ENCODE measurements at regions not wholly inside any gene's neighbourhood (a gene's known extent, or its start where the extent isn't known, plus 50 kb on each side); places are given as distances from the start of the nearest gene placed in this dataset.

GRCh38 chr4:106494066-106494465 lies 125.5 kb upstream of the GIMD1 start:
- H3K27me3 Mint-ChIP-seq: peaks cover 0 to 2% of the 10 kb centered on the region in 2 donors
- H3K36me3 Mint-ChIP-seq: no peaks in the 10 kb centered on the region
- H3K27ac Mint-ChIP-seq: no peak overlapping the region
- H3K4me1 Mint-ChIP-seq (ENCODE audit: low read depth in 2 of 2): no peaks in the 10 kb centered on the region
- no peak for DNase-seq (ENCODE audit: low spot score)
- peaks cover 3% of the 10 kb centered on the region for H3K9me3 Mint-ChIP-seq
- H3K4me3 Mint-ChIP-seq: no peak overlapping the region
- ATAC-seq: no peak

DNA sequence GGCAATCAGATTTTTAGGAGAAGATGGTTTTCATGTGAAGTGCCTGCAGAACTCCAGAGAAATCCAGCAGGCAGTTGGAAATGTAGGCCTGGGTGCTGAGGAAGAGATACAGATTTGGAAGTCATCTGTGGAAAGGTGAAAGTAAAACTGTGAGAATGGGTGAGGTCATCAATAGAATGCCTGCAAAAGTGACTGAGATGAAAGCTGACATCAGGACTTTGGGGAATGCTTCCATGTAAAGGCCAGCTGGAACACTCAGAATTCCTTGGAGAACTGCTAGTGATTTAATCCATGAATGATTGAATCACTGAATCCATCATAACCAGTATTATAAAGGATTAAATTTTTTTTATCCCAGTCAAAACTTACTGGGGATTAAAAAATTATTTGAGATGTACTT lies 124.5 kb upstream of the GIMD1 start:
- peaks cover 3% of the 10 kb centered on the region for H3K9me3 Mint-ChIP-seq
- H3K36me3 Mint-ChIP-seq: no peaks in the 10 kb centered on the region
- DNase-seq (ENCODE audit: low spot score) (no peak), ATAC-seq (no peak)
- H3K4me1 Mint-ChIP-seq (ENCODE audit: low read depth in 2 of 2): no peaks in the 10 kb centered on the region
- no peak overlapping the region for H3K4me3 Mint-ChIP-seq
- H3K27me3 Mint-ChIP-seq: no peaks in the 10 kb centered on the region
- no peak overlapping the region for H3K27ac Mint-ChIP-seq

GRCh38 chr4:106486533-106486932 lies 118.0 kb upstream of the GIMD1 start:
- H3K27me3 Mint-ChIP-seq: no peaks in the 10 kb centered on the region

DNA sequence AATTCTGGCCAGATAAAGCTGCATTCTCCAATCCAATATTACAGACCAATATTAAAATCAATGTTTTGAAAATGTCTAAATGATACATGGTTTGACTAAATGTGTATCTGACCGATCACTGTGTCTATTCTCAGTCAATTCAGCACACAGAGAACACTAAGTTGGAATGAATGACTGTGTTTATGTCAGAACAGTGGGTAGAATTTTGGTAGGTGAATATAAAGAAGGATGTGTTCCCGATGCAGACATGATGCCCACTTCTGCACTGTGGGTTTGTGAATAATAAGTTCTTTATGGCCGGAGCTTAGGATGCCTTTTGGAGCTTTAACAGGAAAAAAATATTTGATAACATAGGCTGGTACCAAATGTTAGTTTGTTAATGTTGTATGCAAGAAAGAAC lies 113.2 kb upstream of the GIMD1 start:
- no peak overlapping the region for H3K27ac Mint-ChIP-seq
- peaks cover 5% of the 10 kb centered on the region for H3K36me3 Mint-ChIP-seq

More at GRCh38 chr4:106486533-106486932, 118.0 kb upstream of the GIMD1 start:
- H3K36me3 Mint-ChIP-seq: peaks cover 5% of the 10 kb centered on the region
- no peak for DNase-seq (ENCODE audit: low spot score)
- no peak overlapping the region for H3K27ac Mint-ChIP-seq
- no peak overlapping the region for H3K4me3 Mint-ChIP-seq
- ATAC-seq: no peak
- H3K4me1 Mint-ChIP-seq (ENCODE audit: low read depth in 2 of 2): no peaks in the 10 kb centered on the region
- H3K9me3 Mint-ChIP-seq: peaks cover 28% of the 10 kb centered on the region

GRCh38 chr4:106478152-106478551 lies 109.6 kb upstream of the GIMD1 start:
- Mint-ChIP-seq H3K27me3 (no peaks in the 10 kb centered on the region), H3K36me3 (peaks cover 5% of the 10 kb centered on the region), H3K9me3 (peaks cover 14% of the 10 kb centered on the region), H3K27ac (no peak overlapping the region), H3K4me1 (ENCODE audit: low read depth in 2 of 2) (peaks cover 0 to 3% of the 10 kb centered on the region in 2 donors), H3K4me3 (no peak overlapping the region)
- DNase-seq (ENCODE audit: low spot score): no peak
- no peak for ATAC-seq

More for the DNA sequence above, 113.2 kb upstream of the GIMD1 start:
- peaks cover 22% of the 10 kb centered on the region for H3K9me3 Mint-ChIP-seq
- ATAC-seq (no peak), DNase-seq (ENCODE audit: low spot score) (no peak)
- H3K27me3 Mint-ChIP-seq: no peaks in the 10 kb centered on the region
- no peaks in the 10 kb centered on the region for H3K4me1 Mint-ChIP-seq (ENCODE audit: low read depth in 2 of 2)
- no peak overlapping the region for H3K4me3 Mint-ChIP-seq

DNA sequence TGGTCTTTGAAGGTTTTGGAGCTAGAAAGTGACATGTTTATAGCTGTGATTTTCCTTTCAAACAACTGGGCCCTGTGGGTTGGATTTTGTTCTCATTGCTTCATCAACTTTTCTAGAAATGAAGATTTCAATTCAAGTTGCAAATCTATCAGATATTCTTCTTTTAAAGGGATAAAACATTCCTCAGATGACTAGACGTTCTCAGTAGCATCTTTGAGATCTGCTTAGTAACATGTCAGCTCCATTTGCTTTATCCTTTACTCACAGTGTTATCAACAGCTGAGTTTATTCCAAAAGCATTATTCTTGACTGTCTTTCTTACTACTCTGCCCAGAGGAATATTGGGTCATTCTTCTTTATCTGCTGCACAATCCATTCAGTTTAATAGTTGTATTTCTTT lies 108.2 kb upstream of the GIMD1 start:
- Mint-ChIP-seq H3K36me3 (peaks cover 4% of the 10 kb centered on the region), H3K9me3 (peaks cover 12% of the 10 kb centered on the region), H3K4me3 (no peak overlapping the region), H3K4me1 (ENCODE audit: low read depth in 2 of 2) (peaks cover 0 to 3% of the 10 kb centered on the region in 2 donors), H3K27ac (no peak overlapping the region), H3K27me3 (no peaks in the 10 kb centered on the region)
- no peak for ATAC-seq
- no peak for DNase-seq (ENCODE audit: low spot score)

GRCh38 chr4:106473515-106473914 lies 104.9 kb upstream of the GIMD1 start:
- peaks cover 0 to 3% of the 10 kb centered on the region in 2 donors for H3K4me1 Mint-ChIP-seq (ENCODE audit: low read depth in 2 of 2)
- no peak overlapping the region for H3K4me3 Mint-ChIP-seq
- H3K36me3 Mint-ChIP-seq: peaks cover 8% of the 10 kb centered on the region
- no peaks in the 10 kb centered on the region for H3K27me3 Mint-ChIP-seq
- no peak overlapping the region for H3K27ac Mint-ChIP-seq
- H3K9me3 Mint-ChIP-seq: peaks cover 16% of the 10 kb centered on the region
- DNase-seq (ENCODE audit: low spot score): no peak
- ATAC-seq: no peak

DNA sequence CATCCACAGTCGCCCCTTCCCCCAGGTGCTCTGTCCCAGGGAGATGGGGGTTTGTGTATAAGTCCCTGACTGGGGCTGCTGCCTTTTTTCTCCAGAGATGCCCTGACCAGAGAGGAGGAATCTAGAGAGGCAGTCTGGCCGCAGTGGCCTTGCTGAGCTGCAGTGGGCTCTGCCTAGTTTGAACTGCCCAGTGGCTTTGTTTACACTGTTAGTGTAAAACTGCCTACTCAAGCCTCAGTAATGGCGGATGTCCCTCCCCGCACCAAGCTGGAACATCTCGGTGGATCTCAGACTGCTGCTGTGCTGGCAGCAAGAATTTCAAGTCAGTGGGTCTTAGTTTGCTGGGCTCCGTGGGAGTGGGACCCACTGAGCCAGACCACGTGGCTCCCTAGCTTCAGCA lies 102.6 kb upstream of the GIMD1 start:
- ATAC-seq: no peak
- no peak overlapping the region for H3K4me3 Mint-ChIP-seq

DNA sequence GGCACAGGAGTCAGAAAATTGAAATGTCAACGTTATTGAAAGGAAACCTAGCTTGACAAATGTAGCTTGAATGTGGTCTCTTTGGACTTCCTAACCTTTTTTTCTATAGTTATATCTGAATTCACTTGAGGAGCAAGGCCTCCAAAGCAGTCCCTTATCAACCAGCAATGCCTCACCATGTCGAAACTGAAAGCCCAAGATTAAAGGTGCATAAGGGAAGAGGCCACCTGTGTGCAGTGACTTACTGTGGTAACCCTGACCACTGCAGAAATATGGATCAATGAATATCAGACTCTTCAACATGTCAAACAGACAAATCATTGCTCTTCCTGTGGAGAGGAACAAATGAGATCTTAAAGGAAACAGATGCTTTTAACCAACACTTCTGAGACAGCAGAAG lies 95.0 kb upstream of the GIMD1 start:
- H3K4me1 Mint-ChIP-seq (ENCODE audit: low read depth in 2 of 2): no peaks in the 10 kb centered on the region
- no peaks in the 10 kb centered on the region for H3K27me3 Mint-ChIP-seq
- H3K27ac Mint-ChIP-seq: no peak overlapping the region
- ATAC-seq (no peak), DNase-seq (ENCODE audit: low spot score) (no peak)
- no peaks in the 10 kb centered on the region for H3K36me3 Mint-ChIP-seq
- H3K4me3 Mint-ChIP-seq: no peak overlapping the region
- peaks cover 9% of the 10 kb centered on the region for H3K9me3 Mint-ChIP-seq

More for the DNA sequence above, 102.6 kb upstream of the GIMD1 start:
- Mint-ChIP-seq H3K9me3 (peaks cover 20% of the 10 kb centered on the region), H3K27me3 (no peaks in the 10 kb centered on the region), H3K27ac (no peak overlapping the region), H3K36me3 (peaks cover 8% of the 10 kb centered on the region), H3K4me1 (ENCODE audit: low read depth in 2 of 2) (peaks cover 0 to 3% of the 10 kb centered on the region in 2 donors)
- DNase-seq (ENCODE audit: low spot score): no peak

GRCh38 chr4:106454581-106454980 lies 86.0 kb upstream of the GIMD1 start:
- no peaks in the 10 kb centered on the region for H3K27me3 Mint-ChIP-seq
- H3K27ac Mint-ChIP-seq: no peak overlapping the region
- H3K36me3 Mint-ChIP-seq: no peaks in the 10 kb centered on the region
- no peaks in the 10 kb centered on the region for H3K4me1 Mint-ChIP-seq (ENCODE audit: low read depth in 2 of 2)
- no peak overlapping the region for H3K4me3 Mint-ChIP-seq
- H3K9me3 Mint-ChIP-seq: peaks cover 7% of the 10 kb centered on the region
- DNase-seq (ENCODE audit: low spot score): no peak
- no peak for ATAC-seq

DNA sequence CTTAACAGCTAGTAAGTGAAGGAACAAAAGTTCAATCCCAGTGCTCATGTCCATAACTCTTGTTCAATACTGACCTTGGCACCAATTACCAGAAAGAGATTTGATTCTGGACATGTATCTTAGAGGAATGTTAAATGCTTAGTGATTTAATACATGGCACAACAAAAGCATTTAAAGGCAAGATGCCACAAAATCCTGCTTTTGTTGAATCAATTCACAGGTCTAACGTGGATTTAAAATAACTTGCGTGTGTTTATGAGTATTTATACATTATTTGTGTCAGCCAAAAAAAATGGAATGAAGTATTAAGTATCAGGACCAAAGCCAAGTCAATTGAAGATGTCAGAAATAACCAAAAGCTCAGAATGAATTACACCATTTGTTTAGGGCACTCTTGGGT lies 85.4 kb upstream of the GIMD1 start:
- DNase-seq (ENCODE audit: low spot score) (no peak), ATAC-seq (no peak)
- Mint-ChIP-seq H3K27ac (no peak overlapping the region), H3K9me3 (peaks cover 7% of the 10 kb centered on the region), H3K4me3 (no peak overlapping the region), H3K36me3 (no peaks in the 10 kb centered on the region), H3K4me1 (ENCODE audit: low read depth in 2 of 2) (no peaks in the 10 kb centered on the region), H3K27me3 (no peaks in the 10 kb centered on the region)

GRCh38 chr4:106451091-106451490 lies 82.5 kb upstream of the GIMD1 start:
- Mint-ChIP-seq H3K27me3 (no peaks in the 10 kb centered on the region), H3K4me3 (no peak overlapping the region), H3K36me3 (no peaks in the 10 kb centered on the region), H3K9me3 (peaks cover 10% of the 10 kb centered on the region), H3K27ac (no peak overlapping the region), H3K4me1 (ENCODE audit: low read depth in 2 of 2) (no peaks in the 10 kb centered on the region)
- DNase-seq (ENCODE audit: low spot score): no peak
- ATAC-seq: no peak

DNA sequence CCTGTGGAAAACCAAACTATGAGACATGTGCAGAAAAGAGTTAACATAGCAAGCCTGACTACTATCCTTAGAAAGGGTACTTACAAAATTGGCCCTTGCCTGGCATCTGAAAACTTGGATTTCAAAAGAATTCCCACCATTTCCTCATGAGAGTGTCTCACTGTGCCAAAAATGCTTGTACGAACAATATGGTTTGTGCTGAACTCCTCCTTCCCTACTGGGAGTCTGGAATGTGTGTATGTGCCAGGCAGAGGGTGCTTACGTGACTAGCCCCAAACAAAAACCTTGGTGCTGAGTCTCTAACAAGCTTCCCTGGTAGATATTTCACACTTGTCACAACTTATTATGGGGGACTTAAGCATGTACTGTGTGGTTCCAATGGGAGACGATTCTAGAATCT lies 81.7 kb upstream of the GIMD1 start:
- Mint-ChIP-seq H3K27ac (no peak overlapping the region), H3K27me3 (no peaks in the 10 kb centered on the region), H3K36me3 (no peaks in the 10 kb centered on the region), H3K4me1 (ENCODE audit: low read depth in 2 of 2) (no peaks in the 10 kb centered on the region), H3K4me3 (no peak overlapping the region), H3K9me3 (peaks cover 13% of the 10 kb centered on the region)
- ATAC-seq (no peak), DNase-seq (ENCODE audit: low spot score) (no peak)

GRCh38 chr4:106444557-106444956 lies 76.0 kb upstream of the GIMD1 start:
- ATAC-seq (no peak), DNase-seq (ENCODE audit: low spot score) (no peak)
- H3K4me3 Mint-ChIP-seq: no peak overlapping the region
- H3K4me1 Mint-ChIP-seq (ENCODE audit: low read depth in 2 of 2): no peaks in the 10 kb centered on the region
- H3K9me3 Mint-ChIP-seq: peaks cover 17% of the 10 kb centered on the region
- no peaks in the 10 kb centered on the region for H3K27me3 Mint-ChIP-seq
- H3K36me3 Mint-ChIP-seq: no peaks in the 10 kb centered on the region
- no peak overlapping the region for H3K27ac Mint-ChIP-seq

DNA sequence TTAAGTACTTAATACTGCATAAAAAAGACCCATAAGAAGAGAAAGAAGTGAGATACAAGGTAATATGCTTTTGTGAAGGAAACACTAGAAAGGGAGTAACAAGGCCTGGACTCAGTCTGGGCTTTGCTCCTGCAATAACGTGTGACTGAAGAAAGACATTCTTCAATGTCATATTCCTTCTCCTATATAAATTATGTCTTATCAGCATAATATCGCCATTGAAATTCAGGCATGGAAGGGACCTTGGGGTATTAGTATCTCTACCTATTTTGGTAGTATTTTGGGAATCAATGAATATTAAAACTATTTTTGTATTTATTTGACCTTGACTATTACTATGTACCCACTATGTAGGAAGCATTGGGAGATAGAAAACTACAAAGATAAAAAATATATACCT lies 62.2 kb upstream of the GIMD1 start:
- no peak for DNase-seq (ENCODE audit: low spot score)
- H3K36me3 Mint-ChIP-seq: no peaks in the 10 kb centered on the region
- no peak overlapping the region for H3K4me3 Mint-ChIP-seq
- peaks cover 6% of the 10 kb centered on the region for H3K9me3 Mint-ChIP-seq
- no peak for ATAC-seq
- no peaks in the 10 kb centered on the region for H3K27me3 Mint-ChIP-seq
- H3K4me1 Mint-ChIP-seq (ENCODE audit: low read depth in 2 of 2): no peaks in the 10 kb centered on the region
- no peak overlapping the region for H3K27ac Mint-ChIP-seq
